GM18499 (cell line): ENCODE measurements at regions not wholly inside any gene's neighbourhood (a gene's known extent, or its start where the extent isn't known, plus 50 kb on each side); places are given as distances from the start of the nearest gene placed in this dataset.

Source experiments
- ATAC-seq: cut with Tn5 transposase; IDR thresholded peaks from one replicate; pipeline ENCODE4 v1.9.1; 2021; ENCODE audit warnings: moderate number of reproducible peaks; ENCODE audit not compliant: insufficient read depth, unreplicated experiment

DNA sequence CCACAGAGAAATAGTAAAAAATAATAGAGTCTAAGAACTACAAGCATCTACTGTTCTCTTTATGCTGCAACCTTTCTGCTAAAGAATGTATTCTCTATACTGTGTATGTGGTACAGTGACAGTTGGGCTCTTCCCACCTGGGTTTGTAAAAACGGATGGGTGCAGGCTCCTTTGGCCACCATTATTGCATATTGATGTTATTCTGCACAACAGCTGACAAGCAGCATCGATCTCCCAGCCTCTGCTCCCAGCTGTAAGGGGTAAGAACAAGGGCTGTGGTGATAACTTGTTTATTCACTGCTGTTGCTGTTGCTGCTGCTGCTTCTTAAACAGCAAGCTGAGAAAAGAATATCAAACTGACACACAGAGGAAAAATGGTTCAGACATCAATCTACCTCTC, 56.1 kb downstream of the KCNRG start:
- no peak for ATAC-seq

GRCh38 chr13:50072676-50073075, 57.4 kb downstream of the KCNRG start:
- no peak for ATAC-seq

DNA sequence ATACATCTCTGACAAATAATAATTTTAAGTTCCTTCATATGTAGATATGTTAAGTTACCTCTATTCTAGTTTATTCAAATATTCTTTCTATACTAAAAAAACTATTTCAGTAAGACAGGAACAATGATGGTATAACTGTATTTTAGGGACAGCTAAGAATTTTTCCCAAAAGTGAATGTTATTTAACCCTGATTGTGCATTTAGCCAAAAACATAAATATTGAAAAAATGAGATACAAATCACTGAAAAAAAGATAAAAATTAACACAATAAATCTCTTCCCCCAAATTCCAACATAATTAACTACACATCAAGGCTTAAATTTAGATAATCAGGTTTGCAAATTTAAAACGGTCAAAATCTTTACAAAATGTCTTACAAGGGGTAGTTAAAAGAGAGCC, 58.1 kb downstream of the KCNRG start:
- ATAC-seq = no peak

GRCh38 chr13:50074843-50075242, 59.6 kb downstream of the KCNRG start:
- ATAC-seq = no peak

GRCh38 chr13:50075619-50076097, 60.4 kb downstream of the KCNRG start:
- ATAC-seq = no peak

GRCh38 chr13:50077431-50077830, 62.2 kb downstream of the KCNRG start:
- no peak for ATAC-seq

DNA sequence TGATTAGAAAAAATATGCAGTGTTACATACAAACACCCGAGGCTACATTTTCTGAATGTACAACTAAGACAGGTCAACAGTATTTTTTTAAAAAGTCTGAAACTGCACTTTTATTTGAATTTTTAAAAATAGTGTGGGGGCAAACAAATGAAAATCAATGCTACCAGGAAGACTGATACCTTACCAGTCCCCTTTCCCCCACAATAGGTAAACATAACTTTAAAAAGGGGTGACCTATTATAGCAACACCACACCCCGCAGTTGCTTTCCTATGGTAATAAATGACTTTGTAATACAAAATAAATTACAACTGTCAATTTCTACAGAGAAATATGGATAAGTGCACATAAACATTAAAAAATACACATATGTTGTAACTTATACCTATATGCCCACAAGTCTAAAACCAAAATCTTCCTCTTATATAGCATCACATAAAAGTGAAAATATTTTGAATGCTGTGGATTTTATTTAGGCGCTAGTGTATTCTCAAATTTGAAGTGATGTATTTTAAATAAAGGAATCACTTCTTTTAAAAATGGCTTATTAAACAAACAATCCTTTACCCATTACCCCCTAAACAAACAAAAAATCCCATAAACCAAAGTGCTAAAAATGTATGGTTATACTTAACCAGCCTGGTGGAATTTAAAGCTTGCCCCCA, 63.1 kb downstream of the KCNRG start:
- ATAC-seq = no peak

DNA sequence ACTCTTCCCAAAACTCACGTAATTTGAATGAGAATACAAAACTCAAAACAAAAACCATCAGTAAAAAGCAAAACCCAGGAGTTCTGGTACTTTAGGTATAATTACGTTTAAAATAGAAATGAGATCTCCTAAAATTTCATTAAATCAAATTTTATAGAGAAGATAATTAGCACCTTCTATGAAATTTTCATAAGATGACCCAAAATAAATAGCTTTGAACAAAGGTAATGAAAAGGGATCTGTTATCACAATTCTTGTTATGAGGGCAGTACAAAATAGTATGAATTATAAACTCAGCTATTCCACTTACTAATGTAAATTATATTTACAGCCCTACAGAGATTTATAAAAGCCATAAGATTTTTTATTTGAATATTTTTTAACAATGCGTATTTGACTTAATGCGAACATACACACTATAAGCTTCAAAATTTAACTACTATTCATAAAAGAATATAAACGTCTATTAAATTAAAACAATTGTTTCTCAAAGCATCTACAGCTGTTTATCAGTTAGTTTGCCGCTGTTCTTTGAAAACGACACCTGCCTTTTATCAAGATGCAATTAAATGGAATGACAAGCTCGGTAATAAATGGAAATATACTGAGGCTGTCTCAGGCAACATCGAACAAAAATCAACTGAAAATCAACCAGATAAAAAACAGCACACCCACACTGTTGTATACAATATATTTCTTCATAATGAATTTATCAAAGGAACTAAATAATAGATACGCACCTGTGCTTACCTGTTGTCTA, 63.8 kb downstream of the KCNRG start:
- ATAC-seq = no peak

DNA sequence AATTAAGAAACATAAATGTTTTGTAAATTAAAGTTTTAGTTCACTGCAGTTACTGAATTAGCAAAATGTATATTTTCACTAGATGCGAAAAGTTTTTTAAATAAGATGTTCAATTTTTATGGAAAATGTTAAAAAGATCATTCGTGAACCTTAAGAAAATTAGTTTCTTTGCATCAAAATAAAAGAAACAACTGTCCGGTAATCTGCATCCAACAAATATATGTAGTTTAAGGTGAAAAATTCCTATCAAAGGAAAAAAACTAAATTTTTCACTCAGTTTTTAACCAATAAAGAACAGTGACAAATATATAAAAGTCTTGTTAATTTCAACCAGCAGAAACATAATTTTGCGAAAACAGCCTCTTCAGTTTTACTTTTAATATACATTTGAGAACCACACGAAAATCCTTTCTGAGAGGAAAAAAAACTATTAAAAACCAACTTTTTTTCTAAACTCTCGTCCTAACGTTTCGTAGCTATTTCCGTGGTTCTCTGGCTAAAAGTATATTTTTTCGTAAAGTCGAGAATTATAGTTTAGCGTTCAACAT, 64.5 kb downstream of the KCNRG start:
- ATAC-seq = no peak

- no peak for ATAC-seq
Measured at GRCh38 chr13:50080203-50080910, 65.1 kb downstream of the KCNRG start.

GRCh38 chr13:50080911-50081678, 65.9 kb downstream of the KCNRG start:
- no peak for ATAC-seq

- peak; percentile 57 for ATAC-seq
Measured at GRCh38 chr13:50081679-50082425, 66.6 kb downstream of the KCNRG start.

- ATAC-seq = peak; percentile 46
Measured at GRCh38 chr13:50082426-50083281, 67.4 kb downstream of the KCNRG start.

GRCh38 chr13:50085063-50085462, 69.8 kb downstream of the KCNRG start:
- no peak for ATAC-seq

GRCh38 chr13:50089633-50090032, 74.4 kb downstream of the KCNRG start:
- ATAC-seq = no peak

DNA sequence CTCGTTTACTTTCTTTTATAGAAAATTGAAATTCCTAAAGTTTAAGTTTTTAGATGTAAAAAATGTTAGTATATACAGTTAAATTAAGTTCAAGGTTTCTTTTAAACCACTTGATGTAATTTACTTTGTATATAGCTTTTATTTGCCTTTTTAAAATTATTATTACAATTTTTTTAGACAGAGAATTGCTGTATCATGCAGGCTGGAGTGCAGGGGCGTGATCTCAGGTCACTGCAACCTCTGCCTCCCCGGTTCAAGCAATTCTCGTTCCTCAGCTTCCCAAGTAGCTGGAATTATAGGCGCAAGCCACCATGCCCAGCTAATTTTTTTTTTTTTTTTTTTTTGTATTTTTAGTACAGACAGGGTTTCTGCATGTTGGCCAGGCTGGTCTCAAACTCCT, 75.0 kb downstream of the KCNRG start:
- ATAC-seq = no peak

DNA sequence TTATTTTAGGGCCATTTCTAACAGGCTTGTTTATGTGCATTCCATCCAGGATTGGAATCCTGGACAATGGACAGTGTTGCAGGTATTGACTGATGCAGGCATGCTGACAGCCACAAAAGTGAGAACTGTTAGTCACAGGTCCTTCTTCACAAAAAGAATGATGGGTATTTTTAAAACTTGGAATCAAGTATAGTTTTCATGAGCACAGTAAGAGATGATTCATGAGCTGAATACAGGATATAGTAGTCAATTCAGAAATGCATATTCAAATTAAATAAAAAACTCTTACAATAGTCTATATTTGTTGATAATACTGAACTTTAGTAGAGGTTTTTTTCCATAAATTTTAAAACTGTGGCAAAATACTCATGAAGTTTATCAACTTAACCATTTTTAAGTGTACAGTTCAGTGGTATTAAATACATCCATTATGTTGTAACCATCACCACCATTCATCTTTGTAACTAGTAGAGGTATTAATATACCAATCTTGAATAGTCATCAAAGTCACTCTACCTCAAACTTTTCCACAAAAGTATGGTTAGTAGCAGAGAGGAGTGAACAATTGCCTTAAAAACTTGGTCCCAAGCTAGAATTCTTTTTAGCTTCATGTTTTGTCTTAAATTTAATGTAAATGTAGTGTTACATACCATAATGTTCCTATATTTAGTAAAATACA, 79.5 kb downstream of the KCNRG start:
- ATAC-seq = no peak

DNA sequence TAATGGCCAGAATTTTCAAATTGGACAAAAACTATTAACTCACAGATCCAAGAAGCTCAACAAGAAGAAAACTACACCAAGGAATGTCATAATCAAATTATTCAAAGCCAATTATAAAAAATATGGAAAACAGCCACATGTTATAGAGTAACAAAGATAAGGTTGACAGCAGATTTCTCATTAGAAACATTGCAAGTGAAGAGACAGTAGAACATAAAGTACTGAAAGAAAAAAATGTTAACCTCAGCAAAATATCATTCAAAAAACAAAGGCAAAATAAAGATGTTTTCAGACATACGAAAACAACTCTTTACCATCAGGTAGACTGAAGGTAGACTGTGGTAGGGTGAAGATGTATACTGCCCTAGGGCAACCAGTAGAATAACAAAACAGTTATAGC, 83.4 kb downstream of the KCNRG start:
- ATAC-seq = no peak
